ENCODE measurements at regions not wholly inside any gene's neighbourhood (a gene's known extent, or its start where the extent isn't known, plus 50 kb on each side); places are given as distances from the start of the nearest gene placed in this dataset.

GRCh38 chr3:34001990-34002389 lies 203.6 kb downstream of the PDCD6IP start:
- Histone ChIP-seq H3K27me3 (ENCODE audit: control insufficient read depth, insufficient read depth, low read length) (no peaks in the 10 kb centered on the region), H3K9me3 (ENCODE audit: control insufficient read depth, insufficient read depth, low read depth, low read length) (no peaks in the 10 kb centered on the region), H3K4me3 (ENCODE audit: low read depth in 2 of 2, low read length in 2 of 2) (no peak overlapping the region), H3K4me1 (ENCODE audit: control insufficient read depth, insufficient read depth, low read length) (no peaks in the 10 kb centered on the region), H3K27ac (ENCODE audit: low read length) (no peak overlapping the region), H3K36me3 (ENCODE audit: control insufficient read depth, insufficient read depth, low read length) (no peaks in the 10 kb centered on the region)
- ATAC-seq (no peak), DNase-seq (ENCODE audit: low read depth, low spot score) (no peak)
- in situ Hi-C loops (cut with HindIII; ENCODE audit: low pct_unique_long_range_greater_than_20kb, low sequenced_read_pairs), result no loop called here
- intact Hi-C loops (cut with micrococcal nuclease; ENCODE audit: unreplicated experiment), result no loop called here
- TF ChIP-seq TCF7L2 (IDR thresholded peaks at IDR 0.05; ENCODE audit: low read depth, low read length), result no peak
- TF ChIP-seq POLR2AphosphoS5 (IDR thresholded peaks at IDR 0.05; ENCODE audit: low read depth, low read length), result no peak
- no peak for TF ChIP-seq REST (IDR thresholded peaks at IDR 0.05; ENCODE audit: insufficient read depth in 1 of 2, low read depth in 2 of 2, low read length in 1 of 2)
- TF ChIP-seq SIN3A (IDR thresholded peaks at IDR 0.05; ENCODE audit: borderline replicate concordance, insufficient read depth, low read depth, low read length), result no peak
- no peak for TF ChIP-seq CTCF (IDR thresholded peaks at IDR 0.05)
- ChIA-PET CTCF (no interaction called here), POLR2A (no interaction called here)
- BruUV-seq (replicated peaks), result no TSS peak

DNA sequence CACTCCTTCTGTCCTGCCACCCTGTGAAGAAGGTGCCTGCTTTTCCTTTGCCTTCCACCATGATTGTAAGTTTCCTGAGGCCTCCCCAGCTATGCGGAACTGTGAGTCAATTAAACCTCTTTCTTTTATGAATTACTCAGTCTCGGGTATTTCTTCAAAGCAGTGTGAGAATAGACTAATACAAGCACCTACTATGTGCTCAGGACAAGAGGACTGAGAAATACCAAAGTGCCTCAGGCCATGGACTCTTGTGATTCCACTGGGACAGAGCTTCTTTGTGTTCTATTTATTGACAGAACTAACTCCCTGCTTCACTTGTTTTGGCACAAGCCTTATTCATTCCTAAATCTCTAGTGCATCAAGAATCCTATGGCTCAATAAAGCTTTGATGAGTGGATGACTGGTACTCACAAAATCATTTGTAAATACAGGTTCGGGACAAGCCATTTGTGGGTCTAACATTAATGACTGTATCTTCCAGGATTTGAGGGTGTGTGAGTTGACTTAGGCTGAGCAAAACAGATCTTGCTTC lies 204.2 kb downstream of the PDCD6IP start:
- POLR2A ChIA-PET, result no interaction called here
- no peaks in the 10 kb centered on the region for H3K36me3 ChIP-seq (ENCODE audit: control insufficient read depth, insufficient read depth, low read length)
- CTCF ChIA-PET, result no interaction called here
- no peak overlapping the region for H3K27ac ChIP-seq (ENCODE audit: low read length)
- BruUV-seq (replicated peaks), result no TSS peak
- H3K27me3 ChIP-seq (ENCODE audit: control insufficient read depth, insufficient read depth, low read length), result no peaks in the 10 kb centered on the region
- no peak for DNase-seq (ENCODE audit: low read depth, low spot score)
- no peaks in the 10 kb centered on the region for H3K4me1 ChIP-seq (ENCODE audit: control insufficient read depth, insufficient read depth, low read length)
- in situ Hi-C loops (cut with HindIII; ENCODE audit: low pct_unique_long_range_greater_than_20kb, low sequenced_read_pairs) (no loop called here), intact Hi-C loops (cut with micrococcal nuclease; ENCODE audit: unreplicated experiment) (no loop called here)
- TF ChIP-seq SIN3A (IDR thresholded peaks at IDR 0.05; ENCODE audit: borderline replicate concordance, insufficient read depth, low read depth, low read length), result no peak
- no peak for TF ChIP-seq CTCF (IDR thresholded peaks at IDR 0.05)
- no peak for TF ChIP-seq POLR2AphosphoS5 (IDR thresholded peaks at IDR 0.05; ENCODE audit: low read depth, low read length)
- ATAC-seq, result no peak
- no peak overlapping the region for H3K4me3 ChIP-seq (ENCODE audit: low read depth in 2 of 2, low read length in 2 of 2)
- no peaks in the 10 kb centered on the region; the same call in 1 of the 2 replicates for H3K9me3 ChIP-seq (ENCODE audit: control insufficient read depth, insufficient read depth, low read depth, low read length)
